HG03159 (cell line): ENCODE measurements at regions not wholly inside any gene's neighbourhood (a gene's known extent, or its start where the extent isn't known, plus 50 kb on each side); places are given as distances from the start of the nearest gene placed in this dataset.
"Not testable (repeated sequence)": the region's sequence is repeated elsewhere in the genome, so short reads cannot be mapped to it uniquely, and the experiment has no call there.

Source experiments
- ATAC-seq: cut with Tn5 transposase; IDR thresholded peaks from one replicate; pipeline ENCODE4 v1.9.1; 2021; ENCODE audit warnings: mild to moderate bottlenecking, moderate library complexity; ENCODE audit not compliant: unreplicated experiment

GRCh38 chr12:103011974-103012763 lies 54.7 kb downstream of the ASCL1 start:
- no peak for ATAC-seq

GRCh38 chr12:103012884-103013283 lies 55.4 kb downstream of the ASCL1 start:
- no peak for ATAC-seq

- ATAC-seq, result no peak
Observed at GRCh38 chr12:103013741-103014300, 56.3 kb downstream of the ASCL1 start.

- no peak for ATAC-seq
Observed at GRCh38 chr12:103016381-103016780, 58.9 kb downstream of the ASCL1 start.

GRCh38 chr12:103020839-103021238 lies 63.4 kb downstream of the ASCL1 start:
- no peak for ATAC-seq

GRCh38 chr12:103021538-103022218 lies 64.2 kb downstream of the ASCL1 start:
- no peak for ATAC-seq

GRCh38 chr12:103024650-103025049 lies 67.2 kb downstream of the ASCL1 start:
- no peak for ATAC-seq

GRCh38 chr12:103026643-103027042 lies 69.2 kb downstream of the ASCL1 start:
- not testable (repeated sequence) for ATAC-seq

- ATAC-seq, result no peak
Observed at GRCh38 chr12:103028881-103029639, 71.6 kb downstream of the ASCL1 start.

- ATAC-seq, result no peak
Observed at GRCh38 chr12:103036581-103037214, 79.2 kb downstream of the ASCL1 start.

GRCh38 chr12:103043531-103044486 lies 86.3 kb downstream of the ASCL1 start:
- ATAC-seq, result no peak

GRCh38 chr12:103046154-103046553 lies 88.7 kb downstream of the ASCL1 start:
- no peak for ATAC-seq

- ATAC-seq, result no peak
Observed at GRCh38 chr12:103050273-103050672, 92.8 kb downstream of the ASCL1 start.

GRCh38 chr12:103053089-103053488 lies 95.6 kb downstream of the ASCL1 start:
- no peak for ATAC-seq

GRCh38 chr12:103073630-103074029 lies 116.2 kb downstream of the ASCL1 start:
- no peak for ATAC-seq

- no peak for ATAC-seq
Observed at GRCh38 chr12:103075848-103076247, 118.4 kb downstream of the ASCL1 start.

- no peak for ATAC-seq
Observed at GRCh38 chr12:103077108-103077773, 119.8 kb downstream of the ASCL1 start.

- ATAC-seq, result peak; percentile 85
Observed at GRCh38 chr12:103085541-103085940, 128.1 kb downstream of the ASCL1 start.

GRCh38 chr12:103086471-103086870 lies 129.0 kb downstream of the ASCL1 start:
- ATAC-seq, result no peak
